Cardiac muscle cell (in vitro differentiated cells and primary cell): ENCODE measurements at regions not wholly inside any gene's neighbourhood (a gene's known extent, or its start where the extent isn't known, plus 50 kb on each side); places are given as distances from the start of the nearest gene placed in this dataset.

ENCODE experiments used
- DNase-seq, 2 donors: peaks; one replicate each; pipeline versions ENCODE4 v3.0.0 to v3.0.0-alpha.2; 2010 to 2017; ENCODE audit warnings: low read depth in 1 of 2, low spot score in 1 of 2
- H3K27ac ChIP-seq: fragments of 200-600 bp; sonication (generic); 2 replicates; pipeline ENCODE4 v1.5.1; 2016
- H3K27me3 ChIP-seq: fragments of 200-600 bp; sonication (generic); 2 replicates; pipeline ENCODE4 v1.6.0; 2016; ENCODE audit warnings: control low read depth
- H3K36me3 ChIP-seq: fragments of 200-600 bp; sonication (generic); 2 replicates; pipeline ENCODE4 v1.5.1; 2016; ENCODE audit warnings: control low read depth
- H3K4me1 ChIP-seq: fragments of 200-600 bp; sonication (generic); 2 replicates; pipeline ENCODE4 v1.8.1; 2017; ENCODE audit warnings: low read depth, mild to moderate bottlenecking, mixed run types
- H3K4me3 ChIP-seq: fragments of 200-600 bp; sonication (generic); 2 replicates; pipeline ENCODE4 v1.5.1; 2016; ENCODE audit warnings: mild to moderate bottlenecking
- H3K9me3 ChIP-seq: fragments of 200-600 bp; sonication (generic); 2 replicates; pipeline ENCODE4 v1.5.1; 2017; ENCODE audit warnings: low read depth, mild to moderate bottlenecking, control low read depth
- CTCF ChIP-seq: IDR thresholded peaks from 2 replicates; pipeline ENCODE4 v1.5.1; 2012; ENCODE audit warnings: low read depth, mild to moderate bottlenecking, low read length

- Histone ChIP-seq H3K4me3 (no peak overlapping the region), H3K36me3 (no peaks in the 10 kb centered on the region), H3K27ac (no peak overlapping the region), H3K9me3 (no peaks in the 10 kb centered on the region), H3K4me1 (no peaks in the 10 kb centered on the region), H3K27me3 (no peaks in the 10 kb centered on the region)
- TF ChIP-seq CTCF: peak; percentile 53
- DNase-seq: peak in 1 of 2 donors; percentile 42
Observed at GRCh38 chr1:30232288-30232899, 491.0 kb downstream of the MATN1 start.

- TF ChIP-seq CTCF: no peak
- no peaks in the 10 kb centered on the region for H3K9me3 ChIP-seq
- H3K27ac ChIP-seq: no peak overlapping the region
- DNase-seq: no peak
- H3K27me3 ChIP-seq: no peaks in the 10 kb centered on the region
- H3K4me3 ChIP-seq: no peak overlapping the region
- H3K36me3 ChIP-seq: no peaks in the 10 kb centered on the region
- H3K4me1 ChIP-seq: peaks cover 10% of the 10 kb centered on the region
Observed at GRCh38 chr1:30229960-30230359, 493.4 kb downstream of the MATN1 start.

GRCh38 chr1:30229557-30229956, 493.8 kb downstream of the MATN1 start:
- TF ChIP-seq CTCF: no peak
- DNase-seq: no peak

GRCh38 chr1:30226648-30227047, 496.7 kb downstream of the MATN1 start:
- TF ChIP-seq CTCF: no peak
- no peaks in the 10 kb centered on the region for H3K27me3 ChIP-seq
- no peak overlapping the region for H3K27ac ChIP-seq
- H3K36me3 ChIP-seq: no peaks in the 10 kb centered on the region
- H3K4me1 ChIP-seq: peaks cover 10% of the 10 kb centered on the region
- H3K9me3 ChIP-seq: no peaks in the 10 kb centered on the region
- no peak overlapping the region for H3K4me3 ChIP-seq
- no peak for DNase-seq

More at GRCh38 chr1:30229557-30229956, 493.8 kb downstream of the MATN1 start:
- no peaks in the 10 kb centered on the region for H3K27me3 ChIP-seq
- H3K27ac ChIP-seq: no peak overlapping the region
- H3K9me3 ChIP-seq: no peaks in the 10 kb centered on the region
- no peak overlapping the region for H3K4me3 ChIP-seq
- peaks cover 10% of the 10 kb centered on the region for H3K4me1 ChIP-seq
- no peaks in the 10 kb centered on the region for H3K36me3 ChIP-seq

GRCh38 chr1:30225357-30225756, 498.0 kb downstream of the MATN1 start:
- Histone ChIP-seq H3K27me3 (no peaks in the 10 kb centered on the region), H3K9me3 (no peaks in the 10 kb centered on the region), H3K36me3 (no peaks in the 10 kb centered on the region), H3K4me3 (no peak overlapping the region), H3K4me1 (peaks cover 20% of the 10 kb centered on the region), H3K27ac (no peak overlapping the region)
- TF ChIP-seq CTCF: no peak
- no peak for DNase-seq
